ENCODE measurements at regions not wholly inside any gene's neighbourhood (a gene's known extent, or its start where the extent isn't known, plus 50 kb on each side); places are given as distances from the start of the nearest gene placed in this dataset.
"Not testable (repeated sequence)": the region's sequence is repeated elsewhere in the genome, so short reads cannot be mapped to it uniquely, and the experiment has no call there.

- no peak for DNase-seq (ENCODE audit: extremely low spot score)
- POLR2A ChIA-PET: no interaction called here
- CTCF ChIA-PET: no interaction called here
- no peak for TF ChIP-seq CTCF (IDR thresholded peaks at IDR 0.05; ENCODE audit: control extremely low read depth, extremely low read depth, low read depth, missing control alignments)
These were observed 60.4 kb upstream of the PDHA2 start for GRCh38 chr4:95779447-95779846.

- no peak for DNase-seq (ENCODE audit: extremely low spot score)
- CTCF ChIA-PET: no interaction called here
- TF ChIP-seq CTCF (IDR thresholded peaks at IDR 0.05; ENCODE audit: control extremely low read depth, extremely low read depth, low read depth, missing control alignments): no peak
- POLR2A ChIA-PET: no interaction called here
These were observed 61.2 kb upstream of the PDHA2 start for GRCh38 chr4:95778666-95779065.

- CTCF ChIA-PET: interaction anchor here (0.9 kb wide), 1 partner anchor 21 kb away, joined by 3 read pairs; no protein-coding TSS in a partner anchor
- POLR2A ChIA-PET; DNase-seq (ENCODE audit: extremely low spot score): not testable (repeated sequence)
These were observed 69.3 kb upstream of the PDHA2 start for GRCh38 chr4:95770605-95771004.

GRCh38 chr4:95764961-95765360, 74.9 kb upstream of the PDHA2 start:
- TF ChIP-seq CTCF (IDR thresholded peaks at IDR 0.05; ENCODE audit: control extremely low read depth, extremely low read depth, low read depth, missing control alignments): no peak
- CTCF ChIA-PET: no interaction called here
- no peak for DNase-seq (ENCODE audit: extremely low spot score)
- POLR2A ChIA-PET: no interaction called here

- no peak for TF ChIP-seq CTCF (IDR thresholded peaks at IDR 0.05; ENCODE audit: control extremely low read depth, extremely low read depth, low read depth, missing control alignments)
- no peak for DNase-seq (ENCODE audit: extremely low spot score)
- POLR2A ChIA-PET: no interaction called here
- CTCF ChIA-PET: interaction anchor here (1.3 kb wide), 1 partner anchor 10 kb away, joined by 3 read pairs; no protein-coding TSS in a partner anchor
These were observed 78.0 kb upstream of the PDHA2 start for GRCh38 chr4:95761871-95762270.

- TF ChIP-seq CTCF (IDR thresholded peaks at IDR 0.05; ENCODE audit: control extremely low read depth, extremely low read depth, low read depth, missing control alignments): no peak
- ChIA-PET CTCF (interaction anchor here (1.3 kb wide), 1 partner anchor 11 kb away, joined by 3 read pairs; no protein-coding TSS in a partner anchor), POLR2A (no interaction called here)
- DNase-seq (ENCODE audit: extremely low spot score): no peak
These were observed 78.5 kb upstream of the PDHA2 start for GRCh38 chr4:95761426-95761825.

GRCh38 chr4:95760646-95761045, 79.2 kb upstream of the PDHA2 start:
- CTCF ChIA-PET: interaction anchor here (1.3 to 1.4 kb wide), 2 partner anchors 10 to 11 kb away, joined by 3 read pairs; no protein-coding TSS in a partner anchor
- DNase-seq (ENCODE audit: extremely low spot score); POLR2A ChIA-PET: not testable (repeated sequence)

- ChIA-PET POLR2A (no interaction called here), CTCF (no interaction called here)
- TF ChIP-seq CTCF (IDR thresholded peaks at IDR 0.05; ENCODE audit: control extremely low read depth, extremely low read depth, low read depth, missing control alignments): no peak
- no peak for DNase-seq (ENCODE audit: extremely low spot score)
These were observed 81.9 kb upstream of the PDHA2 start for GRCh38 chr4:95758001-95758400.

Measured in GM10248 (cell line).